Kasumi-1 (cell line): ENCODE measurements at regions not wholly inside any gene's neighbourhood (a gene's known extent, or its start where the extent isn't known, plus 50 kb on each side); places are given as distances from the start of the nearest gene placed in this dataset.
"Not testable (repeated sequence)": the region's sequence is repeated elsewhere in the genome, so short reads cannot be mapped to it uniquely, and the experiment has no call there.

Experiments
- DNase-seq, 2 experiments: peaks; one replicate each; lab custom pipeline; 2025; lab: John Stamatoyannopoulos, UW

DNA sequence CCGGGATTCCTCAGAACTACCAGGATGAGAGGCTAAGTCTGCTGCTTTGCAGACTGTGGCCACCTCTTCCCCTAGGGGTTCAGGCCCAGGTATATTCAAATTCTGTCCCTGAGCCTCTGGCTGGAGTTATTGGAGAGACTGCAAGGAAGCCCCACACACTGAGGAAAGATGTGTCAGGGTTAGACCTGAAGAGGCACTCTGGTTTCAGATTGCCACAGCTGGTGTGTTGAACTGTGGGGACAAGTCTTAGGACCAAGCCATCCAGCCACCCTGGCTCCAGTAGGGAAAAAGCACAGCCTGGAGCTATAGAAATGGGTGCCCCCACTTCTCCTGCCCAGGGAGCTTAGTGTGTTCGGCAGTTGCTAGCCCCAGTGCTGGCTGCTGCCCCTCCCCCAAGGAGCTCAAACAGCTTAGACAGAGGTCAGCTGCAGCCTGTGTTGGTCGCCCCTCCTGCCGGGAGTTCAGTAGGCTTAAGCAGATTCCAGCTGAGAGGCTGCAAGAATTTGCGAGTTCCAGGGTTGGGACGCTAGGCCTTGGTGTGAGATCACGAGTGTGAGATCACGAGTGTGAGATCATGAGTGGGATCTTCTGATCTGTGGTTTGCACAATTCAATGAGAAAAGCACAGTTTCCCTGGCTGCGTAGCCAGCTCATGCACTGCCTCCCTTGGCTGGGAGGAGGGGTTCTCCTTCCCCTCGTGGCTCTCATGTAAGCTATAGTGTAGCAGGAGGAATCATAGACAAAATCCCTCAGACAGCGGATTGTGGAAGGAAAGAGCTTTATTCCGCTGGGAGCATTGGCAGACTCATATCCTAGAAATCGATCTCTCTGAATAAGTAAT lies 552.1 kb upstream of the CHORDC1 start:
- no peak for DNase-seq

DNA sequence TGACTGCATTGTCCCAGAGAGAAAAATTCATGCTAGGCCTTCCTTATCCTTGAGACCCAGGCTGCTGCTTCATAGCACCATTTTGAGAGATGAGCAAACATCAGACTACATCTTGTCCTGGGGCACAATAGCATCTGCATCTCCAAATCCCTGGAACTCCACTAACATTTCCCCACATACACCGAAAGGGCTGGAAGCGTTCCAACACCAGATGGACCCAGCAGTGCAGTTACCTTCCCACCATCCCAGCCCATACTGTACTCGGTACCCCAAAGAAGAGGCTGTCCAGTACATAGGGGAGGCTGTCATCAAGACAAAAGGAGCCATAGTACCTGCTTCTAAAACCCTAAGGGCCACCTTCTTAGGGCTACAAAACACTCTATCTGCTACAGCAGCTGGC lies 547.2 kb upstream of the CHORDC1 start:
- no peak for DNase-seq

DNA sequence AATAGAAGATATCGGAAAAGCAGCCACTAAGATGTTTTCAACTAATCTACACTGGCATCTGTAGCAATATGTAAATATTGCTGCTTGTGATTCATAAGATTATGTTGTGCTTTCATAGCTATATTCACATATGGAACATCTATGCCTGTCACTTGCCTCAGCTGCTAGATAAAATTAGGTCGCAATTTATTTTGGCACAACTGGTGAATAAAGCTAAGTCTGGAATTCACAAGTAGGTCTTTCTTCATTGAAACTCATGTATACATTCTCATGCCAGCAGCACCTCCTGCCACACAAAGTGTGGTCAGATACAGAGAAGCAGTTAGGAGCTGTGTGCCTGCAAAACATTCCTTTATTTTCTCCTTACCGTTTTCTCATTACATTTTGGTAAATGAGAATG lies 543.3 kb upstream of the CHORDC1 start:
- no peak for DNase-seq

DNA sequence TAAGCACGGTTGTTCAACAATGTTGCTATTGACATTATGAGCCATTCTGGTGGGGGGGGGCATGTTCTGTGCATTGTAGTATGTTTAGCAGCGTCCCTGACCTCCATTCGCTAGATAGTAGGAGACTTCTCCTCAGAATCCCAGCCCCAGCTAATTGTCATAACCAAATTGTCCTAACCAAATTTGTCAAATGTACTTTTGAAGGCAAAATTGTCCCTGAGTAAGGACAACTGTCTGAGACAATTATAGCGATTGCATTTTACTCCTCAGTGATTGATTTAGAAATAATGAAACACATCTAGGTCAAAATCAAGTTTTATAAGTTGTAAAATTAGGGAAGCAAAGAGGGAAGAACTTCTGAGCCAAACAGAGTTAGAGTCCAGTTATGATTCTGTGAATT lies 541.8 kb upstream of the CHORDC1 start:
- DNase-seq: no peak

DNA sequence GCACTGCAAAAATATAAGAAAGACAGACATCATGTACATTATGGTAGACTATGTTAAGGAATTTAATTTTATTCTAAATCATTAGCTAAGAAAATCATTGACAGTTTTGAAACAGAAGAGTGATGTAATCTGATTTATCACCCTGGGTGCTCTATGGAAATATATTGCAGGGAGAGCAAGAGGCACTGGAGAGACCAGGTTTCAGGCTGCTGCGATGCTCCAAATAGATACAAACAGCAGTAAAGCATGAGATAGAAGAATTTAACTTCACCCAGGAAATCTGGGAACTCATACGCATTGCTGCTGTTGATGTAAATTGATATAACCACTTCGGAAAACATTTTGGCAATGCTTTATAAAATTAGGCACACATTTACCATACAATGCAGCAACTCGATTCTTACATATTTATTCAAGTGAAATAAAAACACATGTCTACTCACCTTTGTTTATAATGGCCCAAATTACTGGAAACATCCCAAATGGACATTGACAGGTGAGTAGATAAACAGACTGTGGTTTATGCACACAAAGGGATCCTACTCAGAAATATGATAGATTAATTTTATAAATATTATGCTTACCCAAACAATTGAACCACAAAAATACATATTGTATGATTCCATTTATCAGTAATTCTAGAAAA lies 535.1 kb upstream of the CHORDC1 start:
- DNase-seq: no peak

DNA sequence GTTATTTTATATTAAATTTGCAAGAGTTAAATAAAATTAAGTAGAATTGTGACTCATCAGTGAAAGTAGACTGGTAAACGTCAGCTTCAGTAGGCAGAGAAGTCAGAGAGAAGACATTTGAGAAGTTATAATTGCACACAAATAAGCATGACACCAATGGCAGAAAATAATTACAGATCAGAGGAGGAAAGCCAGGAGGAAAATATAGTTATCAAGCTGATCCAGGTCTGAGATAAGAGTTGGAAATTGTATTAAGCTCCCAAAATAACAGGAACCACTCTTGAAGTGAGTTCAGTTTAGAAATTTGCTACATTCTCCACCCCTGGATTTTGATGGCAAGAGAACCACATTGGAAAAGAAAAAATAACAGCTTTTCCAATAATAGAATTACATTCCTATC lies 533.8 kb upstream of the CHORDC1 start:
- no peak for DNase-seq

DNA sequence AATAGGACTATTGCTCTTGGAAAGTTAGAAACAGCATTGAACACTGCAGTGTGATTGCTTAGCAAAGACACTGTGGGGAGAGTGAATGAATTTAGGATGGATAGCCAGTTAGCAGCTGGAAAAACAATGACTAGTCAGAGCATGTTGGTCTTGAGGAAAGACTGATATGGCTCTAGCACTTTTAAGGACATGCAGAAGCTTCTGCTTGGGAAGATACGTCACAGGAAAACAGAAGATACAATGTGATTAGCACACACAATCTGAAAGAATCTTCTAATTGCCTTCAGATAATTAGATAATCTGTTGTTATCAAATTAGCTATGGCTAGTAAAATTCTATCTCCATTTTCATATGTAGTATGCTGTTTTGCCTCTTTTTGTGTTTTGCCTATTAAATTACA lies 530.7 kb upstream of the CHORDC1 start:
- no peak for DNase-seq

DNA sequence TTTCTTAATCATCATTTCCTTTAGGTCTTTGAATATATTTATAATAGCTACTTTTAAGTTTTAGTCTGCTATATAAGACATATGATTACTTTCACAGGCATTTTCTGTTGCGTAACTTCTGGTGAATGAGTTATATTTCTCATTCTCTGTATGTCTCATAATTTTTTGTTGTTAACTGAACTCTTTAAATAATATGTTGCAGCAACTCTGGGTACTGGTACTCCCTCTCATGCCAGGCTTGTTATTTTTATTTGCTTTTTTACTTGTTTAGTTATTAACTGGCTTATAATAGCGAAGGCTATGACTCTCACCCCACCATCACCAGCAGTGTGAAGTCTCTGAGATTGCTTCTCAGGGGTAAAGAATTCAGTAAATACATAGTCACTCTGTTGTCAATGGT lies 524.2 kb upstream of the CHORDC1 start:
- no peak for DNase-seq

DNA sequence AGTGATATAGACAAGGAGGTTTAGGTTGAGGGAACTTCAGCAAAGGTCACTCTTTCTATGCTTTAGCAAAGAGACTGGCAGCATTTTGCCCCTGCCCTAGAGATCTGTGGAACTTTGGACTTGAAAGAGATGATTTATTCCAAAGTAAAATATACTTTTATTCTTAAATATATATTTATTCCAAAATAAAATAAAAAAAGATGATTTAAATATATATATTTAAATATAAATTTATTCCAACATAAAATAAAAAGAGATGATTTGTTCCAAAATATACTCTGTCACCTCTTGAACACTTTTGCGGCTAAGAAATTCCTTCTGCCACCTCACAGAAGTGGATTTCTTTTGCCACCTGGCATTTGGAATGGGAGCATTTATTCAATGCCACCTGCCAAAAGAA lies 521.3 kb upstream of the CHORDC1 start:
- DNase-seq: no peak

DNA sequence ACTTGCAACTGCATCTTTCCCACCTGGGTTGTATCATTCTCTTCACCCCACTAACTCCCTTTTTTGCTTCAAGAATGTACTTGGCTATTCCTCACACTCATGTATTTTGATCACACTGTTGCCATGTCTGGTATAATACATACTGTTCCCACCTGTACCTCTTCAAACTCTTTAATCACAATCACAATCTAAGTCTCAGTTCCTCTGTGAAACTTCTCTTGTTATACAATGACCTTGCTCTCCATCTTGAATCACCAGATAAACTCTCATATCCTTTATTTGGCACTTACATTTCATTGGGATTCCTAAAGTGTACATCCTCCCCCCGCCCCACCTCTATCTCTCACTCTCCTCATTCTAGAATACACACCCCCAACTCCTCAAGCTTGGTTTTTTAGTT lies 516.0 kb upstream of the CHORDC1 start:
- no peak for DNase-seq

DNA sequence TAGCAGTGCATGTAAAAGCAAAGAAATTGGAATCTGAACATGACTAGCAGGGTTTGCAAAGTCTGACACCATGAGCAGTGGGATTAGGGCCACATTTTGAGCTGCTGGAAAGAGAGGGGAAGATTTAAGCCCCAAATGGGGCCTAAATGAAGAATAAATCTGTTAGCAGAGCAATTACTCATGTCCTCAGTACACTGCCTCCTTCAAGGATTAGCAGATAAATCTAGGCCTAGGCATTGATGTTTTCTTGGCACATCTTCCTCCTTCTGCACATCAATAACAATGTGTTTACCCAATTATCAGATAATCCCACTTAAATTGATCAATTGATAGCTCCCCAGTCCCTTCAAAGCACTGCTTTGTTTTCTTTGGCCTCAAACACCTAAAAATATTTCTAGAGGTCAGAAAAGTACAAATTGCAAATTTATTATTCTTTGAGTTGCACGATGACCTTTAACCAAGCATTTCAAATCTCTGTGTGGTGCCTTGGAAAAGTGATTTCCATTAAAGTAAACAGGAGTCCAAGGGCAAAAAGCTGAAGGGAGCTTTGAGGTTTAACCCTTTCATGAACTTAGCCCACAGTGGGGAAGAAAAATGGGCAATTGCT lies 514.7 kb upstream of the CHORDC1 start:
- DNase-seq: no peak

DNA sequence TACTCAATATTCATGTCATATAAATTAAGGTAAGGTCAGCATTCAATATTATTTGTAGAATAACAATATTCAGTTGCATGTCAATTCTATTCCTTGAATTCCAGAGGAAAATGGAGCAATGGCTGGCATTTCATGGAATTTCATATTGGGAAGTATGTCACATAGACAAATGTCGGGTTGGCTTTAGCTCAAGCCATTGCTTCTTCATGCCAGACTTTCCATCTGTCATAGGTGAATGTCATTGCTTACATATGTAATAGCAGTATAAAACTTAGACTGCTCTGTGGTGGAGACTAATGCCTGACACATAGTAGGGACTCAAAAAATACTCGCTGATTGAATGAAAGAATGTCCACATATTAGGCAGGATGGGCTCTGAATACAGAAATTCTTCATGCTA lies 509.6 kb upstream of the CHORDC1 start:
- DNase-seq: no peak

DNA sequence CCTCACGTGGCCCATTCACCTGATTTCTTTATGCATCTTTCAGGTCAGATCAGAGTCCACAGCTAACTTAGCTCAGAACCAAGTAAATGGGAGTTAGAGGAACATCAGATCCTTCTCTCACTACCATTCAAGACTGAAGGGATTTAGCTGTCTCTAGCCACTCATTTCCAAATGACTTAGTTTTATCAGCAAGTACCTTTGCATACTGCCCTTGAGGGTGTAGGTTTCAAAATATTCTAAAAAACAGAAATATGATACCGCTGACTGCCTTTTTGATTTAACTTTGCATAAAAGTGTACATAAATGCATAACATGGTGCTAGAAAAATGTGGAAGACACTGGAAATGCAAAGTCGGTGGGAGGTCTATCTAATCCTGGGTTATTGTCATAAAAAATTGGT lies 500.6 kb upstream of the CHORDC1 start:
- DNase-seq: no peak

DNA sequence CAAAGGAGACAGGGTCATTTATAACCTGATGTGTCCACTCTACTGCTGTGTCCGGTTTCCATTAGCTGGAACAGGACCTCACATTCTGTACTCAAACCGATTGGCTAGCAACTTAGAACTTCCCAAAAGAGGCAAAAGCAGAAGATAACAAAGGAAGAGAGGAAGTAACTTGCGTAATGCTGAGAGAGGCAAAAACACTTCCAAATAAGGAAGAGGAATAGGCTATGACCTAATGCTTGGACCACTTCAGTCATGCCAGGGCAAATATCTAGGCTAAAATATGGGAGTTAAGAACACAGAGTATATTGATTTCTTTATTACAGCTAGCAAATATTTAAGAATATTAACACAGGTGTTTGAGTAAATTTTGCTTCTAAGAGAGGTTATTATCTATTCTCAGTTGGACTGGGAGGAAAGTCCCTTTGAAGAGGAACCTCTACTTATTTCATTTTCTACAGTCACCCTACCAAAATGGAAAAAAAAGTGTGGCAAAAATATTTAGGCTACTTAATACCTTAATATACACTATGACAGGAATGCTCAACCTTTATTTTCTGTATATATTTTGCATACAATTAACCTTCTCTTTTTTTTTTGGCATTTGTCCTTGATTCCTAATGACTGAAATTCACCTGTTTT lies 499.8 kb upstream of the CHORDC1 start:
- peak; percentile 51 to 64 for DNase-seq

DNA sequence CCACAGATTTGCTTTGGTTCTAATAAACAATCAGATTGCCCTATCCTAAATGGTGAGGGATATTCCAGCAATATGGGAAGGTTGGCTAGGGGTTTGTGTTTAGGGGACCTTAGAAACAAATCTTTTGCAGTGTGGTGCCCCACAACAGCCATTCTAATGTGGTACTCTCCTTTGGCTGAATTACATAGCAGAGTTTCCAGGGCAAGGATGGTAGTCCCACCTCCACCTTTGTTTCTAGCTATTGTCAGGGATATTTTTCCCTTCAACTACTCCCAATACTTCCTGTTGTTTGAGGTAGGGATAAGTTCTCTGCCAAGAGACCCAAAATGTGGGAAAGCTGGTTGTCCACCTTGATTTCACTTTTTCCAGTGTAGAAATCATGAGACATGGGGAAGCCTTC lies 494.7 kb upstream of the CHORDC1 start:
- no peak for DNase-seq

DNA sequence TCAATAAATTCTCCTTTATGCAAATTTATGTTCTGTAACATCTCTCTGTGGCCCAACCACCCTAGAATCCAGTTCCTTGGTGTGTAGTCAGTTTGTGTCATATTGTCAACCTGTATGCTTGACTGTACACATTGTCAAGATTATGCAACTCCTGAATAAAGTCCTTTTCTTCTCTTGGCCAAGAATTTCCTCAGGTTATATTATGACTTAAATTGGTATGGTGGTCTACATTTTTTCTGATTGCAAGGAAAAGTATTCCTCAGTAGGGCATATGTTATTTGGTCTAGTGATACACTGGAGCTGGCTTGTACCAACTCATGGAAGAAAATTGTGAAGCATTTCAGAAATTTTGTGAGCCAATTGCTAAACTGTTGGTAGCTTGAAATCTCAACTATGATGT lies 482.8 kb upstream of the CHORDC1 start:
- no peak for DNase-seq

DNA sequence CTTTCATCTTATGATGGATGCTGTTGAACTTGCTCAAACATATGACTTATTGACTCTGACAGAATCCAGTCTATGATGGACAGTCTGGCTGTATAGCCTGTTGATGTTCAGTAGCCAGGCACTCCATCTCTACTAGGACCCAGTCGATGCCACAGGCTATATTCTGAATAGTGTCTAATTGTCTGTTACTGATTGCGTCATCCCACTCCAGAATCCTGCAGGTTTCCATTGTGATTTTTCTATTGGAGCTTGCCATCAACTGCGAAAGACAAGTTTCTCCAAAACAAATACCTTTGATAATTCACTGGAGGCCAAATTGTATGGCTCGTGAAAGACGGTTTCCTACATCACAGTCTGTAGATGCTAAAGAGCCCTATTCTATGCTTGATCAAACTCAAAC lies 481.7 kb upstream of the CHORDC1 start:
- DNase-seq: no peak

DNA sequence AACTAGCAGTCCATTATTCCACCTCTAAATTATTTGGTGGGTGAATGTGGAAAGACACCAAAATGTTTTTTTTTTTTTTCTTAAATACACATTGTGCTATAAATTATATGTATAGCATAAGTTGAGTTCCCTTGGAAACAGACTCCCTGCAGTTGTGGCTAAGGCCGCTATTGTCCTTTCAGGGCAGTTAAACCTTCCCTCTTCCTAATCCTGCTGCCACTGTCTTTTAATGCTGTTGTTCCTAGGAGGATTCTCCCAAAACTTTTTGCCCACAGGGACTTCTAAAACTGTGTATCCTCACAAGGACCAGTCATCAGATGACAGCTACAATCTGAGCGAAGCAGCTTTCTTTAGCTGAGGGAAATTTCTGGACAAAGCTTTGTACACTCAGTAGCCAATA lies 478.9 kb upstream of the CHORDC1 start:
- DNase-seq: no peak

DNA sequence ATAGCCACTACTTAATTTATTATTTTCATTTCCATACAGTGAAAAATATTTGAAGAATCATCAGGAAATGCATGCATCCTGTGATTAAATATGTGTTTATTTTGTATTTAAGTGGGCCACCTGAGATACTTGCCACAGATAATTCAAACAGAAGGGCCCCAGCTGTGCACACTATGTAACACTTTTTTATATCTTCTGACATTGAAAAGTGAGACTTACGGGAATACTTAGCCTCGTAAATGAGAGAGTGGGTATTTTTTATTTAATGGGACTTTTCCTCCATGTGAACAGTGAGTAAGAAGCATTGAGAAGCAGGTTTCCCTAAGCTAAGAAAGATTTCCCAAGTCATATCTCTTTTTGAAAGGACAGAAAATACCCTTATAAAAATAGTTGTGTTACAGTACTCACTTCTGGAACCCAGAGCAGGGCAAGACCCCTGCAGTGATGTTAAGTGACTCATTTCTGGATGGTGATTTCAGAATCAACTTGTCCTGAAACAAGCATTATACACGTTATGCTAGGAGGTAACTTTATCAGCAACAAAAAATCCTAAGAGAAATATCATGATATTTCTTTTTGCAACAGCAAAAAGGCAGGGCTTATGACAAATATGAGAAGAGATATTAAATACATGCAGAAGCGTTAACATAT lies 478.1 kb upstream of the CHORDC1 start:
- no peak for DNase-seq

DNA sequence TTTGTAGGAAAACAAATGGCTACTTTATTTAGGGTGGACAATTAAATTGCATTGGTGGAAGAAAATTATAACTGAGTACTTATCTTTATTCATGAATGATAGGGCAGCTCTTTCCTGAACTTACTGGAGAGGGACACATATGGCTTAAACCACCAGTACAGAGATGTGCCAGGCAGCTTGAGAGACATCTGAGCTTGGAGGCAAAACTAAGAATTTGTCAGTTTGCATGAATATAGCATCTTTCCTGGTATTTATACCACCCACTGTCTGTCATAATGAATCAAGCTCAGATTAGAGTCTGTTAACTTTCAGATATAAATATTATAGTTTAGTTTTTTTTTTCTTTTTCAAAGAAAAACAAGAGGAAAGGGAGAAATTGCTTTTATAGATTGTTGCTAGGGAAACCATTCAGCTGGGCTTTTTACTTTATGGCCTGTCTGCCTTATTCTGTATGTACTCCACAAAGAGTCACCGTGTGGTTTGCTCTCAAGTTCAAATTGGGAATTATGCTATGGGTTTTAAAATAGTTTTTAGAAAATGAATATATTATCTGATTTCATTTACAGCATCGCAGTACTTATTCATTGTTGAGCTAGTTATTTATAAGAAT lies 477.0 kb upstream of the CHORDC1 start:
- DNase-seq: no peak

DNA sequence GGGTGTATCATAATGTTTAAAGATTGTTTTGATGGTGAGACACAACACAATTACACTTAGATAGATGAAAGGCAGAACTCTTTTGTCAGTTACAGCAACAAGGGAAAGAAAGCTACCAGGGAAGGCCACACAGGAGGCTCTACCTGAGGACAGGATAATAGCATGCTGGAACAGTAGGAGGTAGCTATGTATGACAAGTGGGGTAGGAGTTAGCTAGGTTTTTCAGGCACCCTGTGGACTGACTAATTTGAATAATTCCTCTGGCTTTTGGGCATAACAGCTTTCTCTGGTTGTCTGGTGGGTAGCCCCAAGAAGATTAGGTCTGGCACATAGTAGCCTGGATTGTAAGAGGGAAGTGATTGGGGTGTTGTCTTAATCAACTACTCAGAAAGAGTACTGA lies 475.4 kb upstream of the CHORDC1 start:
- DNase-seq: no peak

DNA sequence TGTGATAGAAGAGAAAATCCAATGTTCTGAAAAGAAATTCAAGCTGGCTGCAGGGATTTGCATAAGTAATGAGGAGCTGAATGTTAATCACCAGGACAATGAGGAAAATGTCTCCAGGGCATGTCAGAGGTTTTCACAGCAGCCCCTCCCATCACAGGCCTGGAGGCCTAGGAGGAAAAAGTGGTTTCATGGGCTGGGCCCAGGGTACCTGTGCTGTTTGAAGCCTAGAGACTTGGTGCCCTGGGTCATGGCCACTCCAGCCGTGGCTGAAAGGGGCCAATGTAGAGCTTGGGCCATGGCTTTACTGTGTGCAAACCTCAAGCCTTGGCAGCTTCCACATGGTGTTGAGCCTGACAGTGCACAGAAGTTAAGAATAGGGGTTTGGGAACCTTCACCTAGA lies 452.6 kb upstream of the CHORDC1 start:
- DNase-seq: not testable (repeated sequence)
